ENCODE measurements at regions not wholly inside any gene's neighbourhood (a gene's known extent, or its start where the extent isn't known, plus 50 kb on each side); places are given as distances from the start of the nearest gene placed in this dataset.
A peak's percentile ranks its signal among the peaks of the same experiment; 100 is the strongest.

DNA sequence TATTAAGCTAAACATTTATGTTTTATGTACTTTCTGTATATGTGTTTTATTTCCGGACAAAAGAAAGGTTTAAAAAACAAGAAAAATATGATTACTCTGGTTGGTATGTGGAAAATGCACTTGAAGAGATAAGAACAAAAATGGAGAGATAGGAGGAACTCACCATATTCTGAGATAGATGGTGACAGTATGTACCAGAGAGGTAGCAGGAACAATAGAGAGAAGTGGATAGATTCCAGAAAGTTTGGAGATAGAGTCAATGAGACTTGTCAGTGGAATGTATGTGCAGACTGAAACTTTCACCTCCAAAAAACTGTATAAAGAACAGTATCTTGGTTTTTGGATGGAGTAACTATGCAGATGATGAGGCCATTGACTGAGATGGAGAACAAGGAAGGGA is 105.6 kb upstream of the FSHR start:
- Histone ChIP-seq H3K36me3 (no peaks in the 10 kb centered on the region), H3K27me3 (no peaks in the 10 kb centered on the region), H3K27ac (no peak overlapping the region), H3K4me3 (no peak overlapping the region), H3K4me1 (no peaks in the 10 kb centered on the region), H3K9me3 (no peaks in the 10 kb centered on the region)
- intact Hi-C loops (cut with DNase I; ENCODE audit: low total_unique reads), result no loop called here
- TF ChIP-seq POLR2A (IDR thresholded peaks at IDR 0.05) (no peak), POLR2AphosphoS5 (IDR thresholded peaks at IDR 0.05) (no peak)
- TF ChIP-seq, protein P1, sequence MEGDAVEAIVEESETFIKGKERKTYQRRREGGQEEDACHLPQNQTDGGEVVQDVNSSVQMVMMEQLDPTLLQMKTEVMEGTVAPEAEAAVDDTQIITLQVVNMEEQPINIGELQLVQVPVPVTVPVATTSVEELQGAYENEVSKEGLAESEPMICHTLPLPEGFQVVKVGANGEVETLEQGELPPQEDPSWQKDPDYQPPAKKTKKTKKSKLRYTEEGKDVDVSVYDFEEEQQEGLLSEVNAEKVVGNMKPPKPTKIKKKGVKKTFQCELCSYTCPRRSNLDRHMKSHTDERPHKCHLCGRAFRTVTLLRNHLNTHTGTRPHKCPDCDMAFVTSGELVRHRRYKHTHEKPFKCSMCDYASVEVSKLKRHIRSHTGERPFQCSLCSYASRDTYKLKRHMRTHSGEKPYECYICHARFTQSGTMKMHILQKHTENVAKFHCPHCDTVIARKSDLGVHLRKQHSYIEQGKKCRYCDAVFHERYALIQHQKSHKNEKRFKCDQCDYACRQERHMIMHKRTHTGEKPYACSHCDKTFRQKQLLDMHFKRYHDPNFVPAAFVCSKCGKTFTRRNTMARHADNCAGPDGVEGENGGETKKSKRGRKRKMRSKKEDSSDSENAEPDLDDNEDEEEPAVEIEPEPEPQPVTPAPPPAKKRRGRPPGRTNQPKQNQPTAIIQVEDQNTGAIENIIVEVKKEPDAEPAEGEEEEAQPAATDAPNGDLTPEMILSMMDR (IDR thresholded peaks at IDR 0.05), result no peak
- no peak for DNase-seq (ENCODE audit: low spot score in 2 of 2)

DNA sequence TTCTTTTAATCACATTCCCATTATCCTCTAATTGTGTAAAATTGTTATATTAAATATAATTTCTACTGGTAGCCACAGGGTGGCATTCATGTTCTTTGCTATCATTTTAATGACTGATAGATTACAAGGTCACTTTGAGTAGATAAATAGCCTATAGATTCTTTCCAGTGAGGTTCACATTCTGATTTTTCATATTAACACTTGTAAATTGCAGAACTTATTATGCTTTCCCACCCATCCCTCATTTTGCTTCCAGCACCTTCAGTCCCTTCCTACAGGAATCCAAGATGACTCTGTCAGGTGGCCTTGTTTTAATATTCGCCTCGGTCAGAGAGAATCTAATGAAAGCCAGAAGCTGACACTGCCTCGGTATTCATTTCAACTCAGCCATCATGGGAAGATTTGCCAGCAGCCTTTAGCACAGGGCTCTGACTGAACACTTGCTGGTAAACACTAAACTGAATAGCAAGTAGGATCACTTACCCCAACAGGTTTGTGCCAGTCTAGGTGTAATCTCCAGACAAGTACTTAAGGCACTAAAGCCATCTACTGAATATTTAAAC is 101.2 kb upstream of the FSHR start:
- TF ChIP-seq POLR2AphosphoS5 (IDR thresholded peaks at IDR 0.05) (no peak), POLR2A (IDR thresholded peaks at IDR 0.05) (no peak)
- TF ChIP-seq, protein P1 (IDR thresholded peaks at IDR 0.05), result peak in 1 of 3 donors; percentile 8
- Histone ChIP-seq H3K27ac (no peak overlapping the region), H3K36me3 (no peaks in the 10 kb centered on the region), H3K4me1 (no peaks in the 10 kb centered on the region), H3K9me3 (no peaks in the 10 kb centered on the region), H3K27me3 (no peaks in the 10 kb centered on the region), H3K4me3 (no peak overlapping the region)
- intact Hi-C loops (cut with DNase I; ENCODE audit: low total_unique reads), result no loop called here
- no peak for DNase-seq (ENCODE audit: low spot score in 2 of 2)

DNA sequence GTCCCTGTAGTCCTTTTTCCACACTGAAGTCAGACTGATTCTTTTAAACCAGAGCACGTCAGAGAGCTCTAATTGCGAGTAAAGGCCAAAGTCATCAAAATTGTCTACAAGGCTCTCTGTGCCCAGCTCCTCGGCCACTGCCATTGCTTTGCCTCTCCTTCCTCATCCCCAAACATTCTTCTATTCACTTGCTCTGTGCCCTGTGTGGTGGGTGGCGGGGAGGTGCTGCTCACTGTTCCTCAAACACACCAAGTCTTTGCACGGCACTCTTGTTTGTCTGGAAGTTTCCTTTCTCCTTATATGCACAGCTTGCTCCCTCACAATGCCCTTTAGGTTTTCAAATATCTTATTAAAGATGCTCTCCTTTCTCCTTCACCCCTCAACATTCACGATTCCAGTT is 100.1 kb upstream of the FSHR start:
- Histone ChIP-seq H3K27me3 (no peaks in the 10 kb centered on the region), H3K36me3 (no peaks in the 10 kb centered on the region), H3K4me1 (no peaks in the 10 kb centered on the region), H3K9me3 (no peaks in the 10 kb centered on the region), H3K4me3 (no peak overlapping the region), H3K27ac (no peak overlapping the region)
- TF ChIP-seq POLR2A (IDR thresholded peaks at IDR 0.05) (no peak), POLR2AphosphoS5 (IDR thresholded peaks at IDR 0.05) (no peak)
- TF ChIP-seq, protein P1 (IDR thresholded peaks at IDR 0.05), result no peak
- intact Hi-C loops (cut with DNase I; ENCODE audit: low total_unique reads), result no loop called here
- DNase-seq (ENCODE audit: low spot score in 2 of 2), result no peak

DNA sequence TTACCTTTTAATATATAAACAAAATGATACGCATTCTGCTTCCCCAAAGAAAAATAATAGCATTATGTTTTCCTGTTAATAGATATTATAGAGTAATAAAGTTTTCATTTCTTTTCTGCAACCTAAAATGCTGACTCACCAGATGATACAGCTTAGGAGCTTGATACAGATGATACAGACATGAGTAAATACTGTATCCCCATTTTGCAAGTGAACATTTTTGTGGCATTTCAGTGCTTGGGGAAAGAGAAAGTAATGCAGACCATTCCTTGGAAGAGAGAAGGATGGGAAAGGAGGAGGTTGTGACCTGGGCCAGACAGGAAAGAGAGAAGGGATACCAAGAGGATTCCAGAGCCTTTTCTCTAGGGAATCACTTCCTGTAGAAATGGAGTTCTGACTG is 97.5 kb upstream of the FSHR start:
- no peak overlapping the region for H3K4me3 ChIP-seq
- no peak for TF ChIP-seq POLR2AphosphoS5 (IDR thresholded peaks at IDR 0.05)
- TF ChIP-seq POLR2A (IDR thresholded peaks at IDR 0.05), result no peak
- TF ChIP-seq, protein P1 (IDR thresholded peaks at IDR 0.05), result no peak
- H3K4me1 ChIP-seq, result no peaks in the 10 kb centered on the region
- intact Hi-C loops (cut with DNase I; ENCODE audit: low total_unique reads), result no loop called here
- H3K36me3 ChIP-seq, result no peaks in the 10 kb centered on the region
- no peak for DNase-seq (ENCODE audit: low spot score in 2 of 2)
- no peaks in the 10 kb centered on the region for H3K27me3 ChIP-seq
- no peak overlapping the region for H3K27ac ChIP-seq
- no peaks in the 10 kb centered on the region for H3K9me3 ChIP-seq

DNA sequence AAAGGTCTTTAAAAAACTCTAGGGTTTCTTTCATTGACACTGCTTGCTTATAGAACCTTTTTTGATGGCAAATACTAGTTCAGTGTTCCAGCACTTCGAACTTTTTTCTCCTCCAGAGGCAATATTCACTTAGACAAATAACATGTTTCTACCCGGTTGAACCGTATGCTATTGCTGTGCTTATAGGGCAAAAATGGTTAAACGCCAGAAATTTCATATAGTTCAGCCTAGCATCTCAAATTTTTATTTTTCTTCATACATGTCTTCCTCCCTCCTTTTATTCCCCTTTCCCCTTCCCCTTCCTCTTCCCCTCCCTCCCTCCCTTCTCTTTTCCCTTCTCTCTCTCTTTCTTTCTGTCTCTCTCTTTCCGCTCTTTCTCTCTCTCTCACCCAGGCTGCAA is 96.9 kb upstream of the FSHR start:
- H3K27me3 ChIP-seq, result no peaks in the 10 kb centered on the region
- DNase-seq (ENCODE audit: low spot score in 2 of 2), result no peak
- no peak overlapping the region for H3K27ac ChIP-seq
- no peaks in the 10 kb centered on the region for H3K36me3 ChIP-seq
- H3K4me1 ChIP-seq, result no peaks in the 10 kb centered on the region
- no peaks in the 10 kb centered on the region for H3K9me3 ChIP-seq
- H3K4me3 ChIP-seq, result no peak overlapping the region
- TF ChIP-seq POLR2AphosphoS5 (IDR thresholded peaks at IDR 0.05), result no peak
- intact Hi-C loops (cut with DNase I; ENCODE audit: low total_unique reads), result no loop called here

DNA sequence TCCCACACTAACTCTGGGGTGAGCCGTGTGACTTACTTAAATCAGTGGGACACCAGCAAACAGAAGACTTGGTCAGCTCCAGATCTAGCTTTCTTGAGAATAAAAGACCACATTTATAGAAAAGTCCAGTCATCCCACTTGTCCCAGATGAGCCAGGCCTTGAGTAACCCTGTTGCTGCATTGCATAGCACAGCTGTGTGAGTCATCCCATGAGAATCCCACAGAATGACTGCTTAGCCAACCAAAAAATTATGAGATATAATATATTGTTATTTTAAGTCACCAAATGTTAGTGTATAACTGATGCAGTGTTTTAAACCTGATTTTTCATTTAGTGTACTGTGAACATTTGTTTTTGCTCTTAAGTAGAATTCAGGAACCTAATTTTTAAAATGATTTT is 94.2 kb upstream of the FSHR start:
- DNase-seq (ENCODE audit: low spot score in 2 of 2), result no peak
- Histone ChIP-seq H3K36me3 (no peaks in the 10 kb centered on the region), H3K9me3 (no peaks in the 10 kb centered on the region), H3K27ac (no peak overlapping the region), H3K4me1 (no peaks in the 10 kb centered on the region), H3K4me3 (no peak overlapping the region), H3K27me3 (no peaks in the 10 kb centered on the region)
- intact Hi-C loops (cut with DNase I; ENCODE audit: low total_unique reads), result no loop called here
- TF ChIP-seq POLR2AphosphoS5 (IDR thresholded peaks at IDR 0.05), result no peak
- TF ChIP-seq, protein P1 (IDR thresholded peaks at IDR 0.05), result no peak
- TF ChIP-seq POLR2A (IDR thresholded peaks at IDR 0.05), result no peak
